ENCODE measurements at regions not wholly inside any gene's neighbourhood (a gene's known extent, or its start where the extent isn't known, plus 50 kb on each side); places are given as distances from the start of the nearest gene placed in this dataset.

GRCh38 chr11:70815485-70815832, 417.1 kb downstream of the CTTN start:
- TF ChIP-seq ZBTB7A (IDR thresholded peaks at IDR 0.05; ENCODE audit: low read depth) = no peak
- TF ChIP-seq, protein P1, sequence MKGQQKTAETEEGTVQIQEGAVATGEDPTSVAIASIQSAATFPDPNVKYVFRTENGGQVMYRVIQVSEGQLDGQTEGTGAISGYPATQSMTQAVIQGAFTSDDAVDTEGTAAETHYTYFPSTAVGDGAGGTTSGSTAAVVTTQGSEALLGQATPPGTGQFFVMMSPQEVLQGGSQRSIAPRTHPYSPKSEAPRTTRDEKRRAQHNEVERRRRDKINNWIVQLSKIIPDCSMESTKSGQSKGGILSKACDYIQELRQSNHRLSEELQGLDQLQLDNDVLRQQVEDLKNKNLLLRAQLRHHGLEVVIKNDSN (IDR thresholded peaks at IDR 0.05) = no peak
- TF ChIP-seq RAD21 (IDR thresholded peaks at IDR 0.05; ENCODE audit: low read depth) = no peak

DNA sequence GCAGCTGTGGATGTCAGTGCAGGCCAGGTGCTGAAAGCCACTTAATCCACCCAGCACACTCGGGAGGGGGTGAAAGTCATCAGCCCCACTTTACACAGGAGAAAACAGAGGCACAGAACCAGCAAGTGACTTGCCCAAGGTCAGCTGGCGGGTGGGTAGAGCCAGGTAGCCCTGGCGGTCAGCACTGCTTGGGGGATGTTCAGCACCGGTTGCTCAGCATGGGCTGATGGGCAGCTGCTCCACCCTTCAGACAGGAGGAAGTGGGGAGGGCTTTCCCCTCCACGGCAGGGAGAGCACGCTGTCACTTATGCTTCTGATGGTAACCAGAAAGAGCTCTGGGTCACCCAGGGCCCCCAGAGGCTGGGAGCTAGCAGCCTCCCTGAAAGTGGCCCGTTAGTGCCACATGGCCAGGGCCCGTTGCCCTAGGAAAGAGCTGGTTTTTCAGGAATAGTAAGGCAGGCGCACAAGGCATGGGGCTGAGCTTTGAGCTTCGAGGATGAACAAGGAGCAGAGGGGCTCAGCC, 417.9 kb downstream of the CTTN start:
- TF ChIP-seq TCF12 (IDR thresholded peaks at IDR 0.05; ENCODE audit: low read depth) = no peak
- no peak for TF ChIP-seq TEAD4 (IDR thresholded peaks at IDR 0.05)
- no peak for TF ChIP-seq CEBPB (IDR thresholded peaks at IDR 0.05)
- TF ChIP-seq YY1 (IDR thresholded peaks at IDR 0.05; ENCODE audit: low read depth) = no peak
- TF ChIP-seq TAF1 (IDR thresholded peaks at IDR 0.05; ENCODE audit: low read depth) = no peak
- no peak for TF ChIP-seq REST (IDR thresholded peaks at IDR 0.05; ENCODE audit: low read depth)
- TF ChIP-seq EP300 (IDR thresholded peaks at IDR 0.05; ENCODE audit: borderline replicate concordance) = no peak
- no peak for TF ChIP-seq NFIC (IDR thresholded peaks at IDR 0.05)
- TF ChIP-seq CREB1 (IDR thresholded peaks at IDR 0.05; ENCODE audit: low read depth) = no peak
- TF ChIP-seq RAD21 (IDR thresholded peaks at IDR 0.05; ENCODE audit: low read depth) = no peak
- no peak for TF ChIP-seq ZBTB7A (IDR thresholded peaks at IDR 0.05; ENCODE audit: low read depth)
- TF ChIP-seq EGR1 (IDR thresholded peaks at IDR 0.05) = no peak
- TF ChIP-seq, protein P1 (IDR thresholded peaks at IDR 0.05) = no peak
- TF ChIP-seq MAX (IDR thresholded peaks at IDR 0.05) = no peak
- TF ChIP-seq FOXM1 (IDR thresholded peaks at IDR 0.05; ENCODE audit: borderline replicate concordance, low read depth) = no peak

DNA sequence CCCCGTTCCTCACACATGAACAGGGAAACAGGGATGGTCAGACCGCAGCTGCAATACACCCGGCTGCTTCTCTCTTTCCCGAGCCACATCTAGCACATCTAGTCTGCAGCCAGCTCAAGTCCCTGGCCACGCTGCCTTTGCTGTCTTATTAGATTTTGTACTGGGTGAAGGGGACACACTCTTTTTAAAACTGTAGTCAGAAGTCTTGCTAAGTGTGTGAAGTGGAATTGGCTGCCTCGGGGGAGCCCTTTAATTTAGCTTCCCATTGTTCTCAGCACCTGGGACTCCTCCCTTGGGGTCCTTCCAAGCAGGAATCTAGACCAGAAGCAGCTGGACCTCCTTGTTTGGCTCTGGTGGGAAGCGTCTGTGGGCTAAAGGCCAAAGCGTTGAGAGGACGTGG, 420.0 kb downstream of the CTTN start:
- TF ChIP-seq TEAD4 (IDR thresholded peaks at IDR 0.05) (no peak), TCF12 (IDR thresholded peaks at IDR 0.05; ENCODE audit: low read depth) (no peak), RAD21 (IDR thresholded peaks at IDR 0.05; ENCODE audit: low read depth) (no peak), EGR1 (IDR thresholded peaks at IDR 0.05) (no peak), CEBPB (IDR thresholded peaks at IDR 0.05) (no peak), REST (IDR thresholded peaks at IDR 0.05; ENCODE audit: low read depth) (no peak), ZBTB7A (IDR thresholded peaks at IDR 0.05; ENCODE audit: low read depth) (no peak), CREB1 (IDR thresholded peaks at IDR 0.05; ENCODE audit: low read depth) (no peak), FOXM1 (IDR thresholded peaks at IDR 0.05; ENCODE audit: borderline replicate concordance, low read depth) (no peak), EP300 (IDR thresholded peaks at IDR 0.05; ENCODE audit: borderline replicate concordance) (no peak), YY1 (IDR thresholded peaks at IDR 0.05; ENCODE audit: low read depth) (no peak), NFIC (IDR thresholded peaks at IDR 0.05) (no peak), TAF1 (IDR thresholded peaks at IDR 0.05; ENCODE audit: low read depth) (no peak), MAX (IDR thresholded peaks at IDR 0.05) (no peak)
- TF ChIP-seq, protein P1 (IDR thresholded peaks at IDR 0.05) = no peak

DNA sequence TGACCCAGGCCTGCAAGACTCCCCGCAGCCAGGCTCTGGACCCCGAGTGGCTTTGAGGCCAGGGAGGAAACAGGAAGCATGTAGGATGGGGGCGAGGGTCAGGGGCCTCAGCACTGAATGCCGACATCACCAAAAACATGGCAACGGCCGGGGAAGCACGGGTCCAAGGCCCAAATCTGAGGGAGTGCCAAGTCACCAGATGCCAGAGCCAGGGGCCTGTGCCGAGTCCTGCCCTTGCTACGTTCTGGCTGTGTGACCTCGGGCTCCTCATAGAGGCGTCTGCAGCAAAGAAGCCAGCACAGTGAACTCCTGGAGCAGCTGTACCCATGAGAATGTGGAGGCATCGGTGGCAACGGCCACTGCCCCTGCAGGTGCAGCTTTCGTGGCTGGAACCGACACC, 420.7 kb downstream of the CTTN start:
- TF ChIP-seq TAF1 (IDR thresholded peaks at IDR 0.05; ENCODE audit: low read depth) (no peak), CREB1 (IDR thresholded peaks at IDR 0.05; ENCODE audit: low read depth) (no peak), TCF12 (IDR thresholded peaks at IDR 0.05; ENCODE audit: low read depth) (no peak), REST (IDR thresholded peaks at IDR 0.05; ENCODE audit: low read depth) (no peak), NFIC (IDR thresholded peaks at IDR 0.05) (no peak), FOXM1 (IDR thresholded peaks at IDR 0.05; ENCODE audit: borderline replicate concordance, low read depth) (no peak), EGR1 (IDR thresholded peaks at IDR 0.05) (no peak), YY1 (IDR thresholded peaks at IDR 0.05; ENCODE audit: low read depth) (no peak), TEAD4 (IDR thresholded peaks at IDR 0.05) (no peak), MAX (IDR thresholded peaks at IDR 0.05) (no peak)
